H1 (cell line): ENCODE measurements at regions not wholly inside any gene's neighbourhood (a gene's known extent, or its start where the extent isn't known, plus 50 kb on each side); places are given as distances from the start of the nearest gene placed in this dataset.

Experiments
- EP300 ChIP-seq, 2 experiments: IDR thresholded peaks; 1 replicate in 1 of 2; 2 replicates in 1 of 2; pipeline ENCODE4 v1.6.1; 2011 to 2012; ENCODE audit warnings: low read depth in 2 of 2, low read length in 2 of 2, mild to moderate bottlenecking in 2 of 2, borderline replicate concordance in 1 of 2, inconsistent platforms in 1 of 2, moderate library complexity in 1 of 2
- EZH2 ChIP-seq: fragments of 200-600 bp; sonication (generic); IDR thresholded peaks from 2 replicates; pipeline ENCODE4 v1.7.1; 2012; ENCODE audit warnings: low read depth, mild to moderate bottlenecking, moderate library complexity, low read length, inconsistent platforms; ENCODE audit not compliant: severe bottlenecking
- KDM1A ChIP-seq: fragments of 200-600, 300-600 bp; sonication (generic); IDR thresholded peaks from 2 replicates; pipeline ENCODE4 v1.7.1; 2016; ENCODE audit warnings: mild to moderate bottlenecking, low read length, borderline replicate concordance
- PHF8 ChIP-seq: fragments of 200-600 bp; sonication (generic); conservative IDR thresholded peaks from 2 replicates; pipeline ENCODE4 v1.7.1; 2012; ENCODE audit warnings: low read depth, mild to moderate bottlenecking, inconsistent platforms, low read length, moderate library complexity
- POLR2A ChIP-seq, 2 experiments: IDR thresholded peaks; 1 replicate in 1 of 2; 2 replicates in 1 of 2; pipeline ENCODE4 v1.6.1; 2011; ENCODE audit warnings: low read depth in 2 of 2, low read length in 2 of 2, mild to moderate bottlenecking in 2 of 2; ENCODE audit errors: control extremely low read depth in 1 of 2
- POLR2AphosphoS5 ChIP-seq: IDR thresholded peaks from 2 replicates; pipeline ENCODE4 v1.6.1; 2011; ENCODE audit warnings: low read depth, low read length
- SP4 ChIP-seq: IDR thresholded peaks from 2 replicates; pipeline ENCODE4 v1.6.1; 2012; ENCODE audit warnings: low read length, inconsistent platforms
- TCF12 ChIP-seq: IDR thresholded peaks from 2 replicates; pipeline ENCODE4 v1.6.1; 2011; ENCODE audit warnings: low read depth, mild to moderate bottlenecking, low read length
- TF ChIP-seq, protein P1 (sequence below), 3 experiments: IDR thresholded peaks; 1 replicate in 2 of 3; 2 replicates in 1 of 3; pipeline versions ENCODE4 v1.5.1 to v1.6.1; 2011; ENCODE audit warnings: low read length in 3 of 3, mild to moderate bottlenecking in 3 of 3, inconsistent platforms in 2 of 3, low read depth in 1 of 3, moderate library complexity in 1 of 3; ENCODE audit not compliant: insufficient read depth in 1 of 3; ENCODE audit errors: control extremely low read depth in 1 of 3
- TF ChIP-seq, protein P2 (sequence below): IDR thresholded peaks from 2 replicates; pipeline ENCODE4 v1.6.1; 2012; ENCODE audit warnings: low read length, inconsistent platforms

DNA sequence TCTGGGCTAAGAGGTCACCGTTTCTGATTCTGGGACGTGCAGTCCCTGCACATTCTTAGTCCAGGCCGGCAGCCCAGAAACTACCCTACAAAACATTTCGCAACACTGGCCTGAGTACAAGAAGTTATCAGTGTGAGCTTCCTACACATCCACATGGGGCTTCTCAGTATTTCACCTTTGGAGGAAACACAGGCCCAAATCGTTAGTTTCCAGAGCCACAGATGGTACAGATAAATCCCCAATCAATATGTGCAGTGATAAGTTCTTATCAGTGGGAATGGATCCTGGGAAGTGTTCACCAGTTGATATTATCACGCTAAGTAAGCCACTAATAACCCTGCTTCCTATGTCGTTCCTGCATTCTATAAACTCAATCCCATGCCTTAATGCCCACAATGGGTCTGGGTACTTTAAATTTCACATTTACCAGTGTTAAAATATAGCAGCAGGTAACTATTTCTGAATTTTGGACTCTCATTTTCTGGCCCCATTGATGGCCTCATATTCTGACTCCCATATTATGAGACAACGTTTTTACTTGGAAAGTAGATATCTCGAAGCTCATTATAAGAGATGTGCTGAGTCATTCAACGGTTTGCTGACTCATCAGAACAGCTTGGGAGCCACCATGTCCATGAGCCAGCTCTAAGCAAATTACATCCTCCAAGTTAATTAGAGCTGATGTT is 370.2 kb upstream of the MAF start:
- TF ChIP-seq, protein P1, sequence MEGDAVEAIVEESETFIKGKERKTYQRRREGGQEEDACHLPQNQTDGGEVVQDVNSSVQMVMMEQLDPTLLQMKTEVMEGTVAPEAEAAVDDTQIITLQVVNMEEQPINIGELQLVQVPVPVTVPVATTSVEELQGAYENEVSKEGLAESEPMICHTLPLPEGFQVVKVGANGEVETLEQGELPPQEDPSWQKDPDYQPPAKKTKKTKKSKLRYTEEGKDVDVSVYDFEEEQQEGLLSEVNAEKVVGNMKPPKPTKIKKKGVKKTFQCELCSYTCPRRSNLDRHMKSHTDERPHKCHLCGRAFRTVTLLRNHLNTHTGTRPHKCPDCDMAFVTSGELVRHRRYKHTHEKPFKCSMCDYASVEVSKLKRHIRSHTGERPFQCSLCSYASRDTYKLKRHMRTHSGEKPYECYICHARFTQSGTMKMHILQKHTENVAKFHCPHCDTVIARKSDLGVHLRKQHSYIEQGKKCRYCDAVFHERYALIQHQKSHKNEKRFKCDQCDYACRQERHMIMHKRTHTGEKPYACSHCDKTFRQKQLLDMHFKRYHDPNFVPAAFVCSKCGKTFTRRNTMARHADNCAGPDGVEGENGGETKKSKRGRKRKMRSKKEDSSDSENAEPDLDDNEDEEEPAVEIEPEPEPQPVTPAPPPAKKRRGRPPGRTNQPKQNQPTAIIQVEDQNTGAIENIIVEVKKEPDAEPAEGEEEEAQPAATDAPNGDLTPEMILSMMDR (IDR thresholded peaks at IDR 0.05; ENCODE audit: control extremely low read depth in 1 of 3, insufficient read depth in 1 of 3, low read depth in 1 of 3, low read length in 3 of 3) = no peak
- TF ChIP-seq PHF8 (no peak), TCF12 (no peak), EZH2 (no peak), POLR2AphosphoS5 (no peak), SP4 (no peak), KDM1A (no peak), EP300 (IDR thresholded peaks at IDR 0.05; ENCODE audit: borderline replicate concordance in 1 of 2, low read depth in 2 of 2, low read length in 2 of 2) (no peak), POLR2A (IDR thresholded peaks at IDR 0.05; ENCODE audit: control extremely low read depth in 1 of 2, low read depth in 2 of 2, low read length in 2 of 2) (no peak)
- TF ChIP-seq, protein P2, sequence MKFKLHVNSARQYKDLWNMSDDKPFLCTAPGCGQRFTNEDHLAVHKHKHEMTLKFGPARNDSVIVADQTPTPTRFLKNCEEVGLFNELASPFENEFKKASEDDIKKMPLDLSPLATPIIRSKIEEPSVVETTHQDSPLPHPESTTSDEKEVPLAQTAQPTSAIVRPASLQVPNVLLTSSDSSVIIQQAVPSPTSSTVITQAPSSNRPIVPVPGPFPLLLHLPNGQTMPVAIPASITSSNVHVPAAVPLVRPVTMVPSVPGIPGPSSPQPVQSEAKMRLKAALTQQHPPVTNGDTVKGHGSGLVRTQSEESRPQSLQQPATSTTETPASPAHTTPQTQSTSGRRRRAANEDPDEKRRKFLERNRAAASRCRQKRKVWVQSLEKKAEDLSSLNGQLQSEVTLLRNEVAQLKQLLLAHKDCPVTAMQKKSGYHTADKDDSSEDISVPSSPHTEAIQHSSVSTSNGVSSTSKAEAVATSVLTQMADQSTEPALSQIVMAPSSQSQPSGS = no peak
